ENCODE measurements at regions not wholly inside any gene's neighbourhood (a gene's known extent, or its start where the extent isn't known, plus 50 kb on each side); places are given as distances from the start of the nearest gene placed in this dataset.

GRCh38 chr2:116109471-116109870 is 1667.0 kb downstream of the DPP10 start:
- H3K4me3 ChIP-seq: no peak overlapping the region
- H4K20me1 ChIP-seq: no peaks in the 10 kb centered on the region
- no peaks in the 10 kb centered on the region for H3K9me3 ChIP-seq
- H3K4me2 ChIP-seq: no peak overlapping the region
- H3K9ac ChIP-seq: no peak overlapping the region
- H3K27me3 ChIP-seq: no peaks in the 10 kb centered on the region
- no peak for TF ChIP-seq Cebpa-rat (IDR thresholded peaks at IDR 0.05)
- no peaks in the 10 kb centered on the region for H3K4me1 ChIP-seq
- H3K36me3 ChIP-seq: no peaks in the 10 kb centered on the region
- no peak overlapping the region for H3K27ac ChIP-seq

GRCh38 chr2:116117845-116118244 is 1675.4 kb downstream of the DPP10 start:
- Histone ChIP-seq H3K27me3 (no peaks in the 10 kb centered on the region), H4K20me1 (no peaks in the 10 kb centered on the region), H3K4me3 (no peak overlapping the region), H3K4me2 (no peak overlapping the region), H3K4me1 (no peaks in the 10 kb centered on the region), H3K9ac (no peak overlapping the region), H3K9me3 (no peaks in the 10 kb centered on the region), H3K36me3 (no peaks in the 10 kb centered on the region), H3K27ac (no peak overlapping the region)
- TF ChIP-seq Cebpa-rat (IDR thresholded peaks at IDR 0.05): no peak

- Histone ChIP-seq H3K4me3 (no peak overlapping the region), H3K9ac (no peak overlapping the region), H3K4me2 (no peak overlapping the region), H3K36me3 (no peaks in the 10 kb centered on the region), H3K9me3 (no peaks in the 10 kb centered on the region), H3K27ac (no peak overlapping the region), H4K20me1 (no peaks in the 10 kb centered on the region), H3K4me1 (no peaks in the 10 kb centered on the region), H3K27me3 (no peaks in the 10 kb centered on the region)
- TF ChIP-seq Cebpa-rat (IDR thresholded peaks at IDR 0.05): no peak
Observed at GRCh38 chr2:116132833-116133232, 1681.7 kb upstream of the DDX18 start.

GRCh38 chr2:116133381-116133942 is 1681.0 kb upstream of the DDX18 start:
- Histone ChIP-seq H3K4me2 (no peak overlapping the region), H4K20me1 (no peaks in the 10 kb centered on the region), H3K36me3 (no peaks in the 10 kb centered on the region), H3K9me3 (no peaks in the 10 kb centered on the region), H3K4me3 (no peak overlapping the region), H3K27ac (no peak overlapping the region), H3K9ac (no peak overlapping the region), H3K27me3 (no peaks in the 10 kb centered on the region), H3K4me1 (no peaks in the 10 kb centered on the region)
- TF ChIP-seq Cebpa-rat (IDR thresholded peaks at IDR 0.05): no peak

- no peaks in the 10 kb centered on the region for H3K27me3 ChIP-seq
- no peaks in the 10 kb centered on the region for H3K36me3 ChIP-seq
- H3K27ac ChIP-seq: no peak overlapping the region
- no peak overlapping the region for H3K4me2 ChIP-seq
- no peaks in the 10 kb centered on the region for H4K20me1 ChIP-seq
- TF ChIP-seq Cebpa-rat (IDR thresholded peaks at IDR 0.05): no peak
- H3K9ac ChIP-seq: no peak overlapping the region
- no peak overlapping the region for H3K4me3 ChIP-seq
- H3K4me1 ChIP-seq: no peaks in the 10 kb centered on the region
- no peaks in the 10 kb centered on the region for H3K9me3 ChIP-seq
Observed at GRCh38 chr2:116141891-116142474, 1672.5 kb upstream of the DDX18 start.

DNA sequence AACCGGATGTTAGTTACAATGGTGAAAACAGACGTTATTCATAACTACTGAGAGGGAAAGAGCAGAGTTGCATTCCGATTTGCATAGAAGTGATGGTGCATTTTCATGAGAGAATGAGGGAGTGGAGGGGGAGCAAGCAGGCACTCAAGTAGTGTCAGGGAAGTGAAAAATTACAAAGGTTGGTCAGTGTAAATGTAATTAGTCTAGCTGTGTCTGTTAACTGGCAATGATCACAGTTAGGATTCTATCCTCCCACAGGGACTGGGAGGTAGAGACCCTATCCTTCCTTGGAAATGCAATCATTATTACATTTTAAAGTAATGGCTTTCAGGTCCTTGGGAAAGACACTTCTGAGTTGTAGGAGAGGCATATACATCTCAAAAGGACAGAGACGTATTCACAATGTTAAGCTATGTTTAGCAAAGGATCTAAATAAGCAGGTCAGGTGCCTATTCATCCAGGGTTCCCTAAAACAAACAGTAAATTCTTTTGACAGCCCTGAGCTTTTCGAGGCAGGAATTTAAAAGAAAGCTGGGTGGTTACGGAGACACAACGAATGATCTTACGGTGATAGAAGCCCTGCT is 1671.8 kb upstream of the DDX18 start:
- Histone ChIP-seq H3K9me3 (no peaks in the 10 kb centered on the region), H3K36me3 (no peaks in the 10 kb centered on the region), H3K4me1 (no peaks in the 10 kb centered on the region), H3K27me3 (no peaks in the 10 kb centered on the region), H3K4me2 (no peak overlapping the region), H4K20me1 (no peaks in the 10 kb centered on the region), H3K9ac (no peak overlapping the region), H3K4me3 (no peak overlapping the region), H3K27ac (no peak overlapping the region)
- no peak for TF ChIP-seq Cebpa-rat (IDR thresholded peaks at IDR 0.05)

GRCh38 chr2:116145031-116145430 is 1669.5 kb upstream of the DDX18 start:
- Histone ChIP-seq H3K27ac (no peak overlapping the region), H4K20me1 (no peaks in the 10 kb centered on the region), H3K4me2 (no peak overlapping the region), H3K36me3 (no peaks in the 10 kb centered on the region), H3K4me1 (no peaks in the 10 kb centered on the region), H3K4me3 (no peak overlapping the region), H3K9ac (no peak overlapping the region), H3K9me3 (no peaks in the 10 kb centered on the region), H3K27me3 (no peaks in the 10 kb centered on the region)
- TF ChIP-seq Cebpa-rat (IDR thresholded peaks at IDR 0.05): no peak

GRCh38 chr2:116148361-116148760 is 1666.1 kb upstream of the DDX18 start:
- H3K27me3 ChIP-seq: no peaks in the 10 kb centered on the region
- H3K36me3 ChIP-seq: no peaks in the 10 kb centered on the region
- no peak overlapping the region for H3K4me3 ChIP-seq
- H3K4me1 ChIP-seq: no peaks in the 10 kb centered on the region
- no peak for TF ChIP-seq Cebpa-rat (IDR thresholded peaks at IDR 0.05)
- no peaks in the 10 kb centered on the region for H4K20me1 ChIP-seq
- no peak overlapping the region for H3K4me2 ChIP-seq
- no peak overlapping the region for H3K9ac ChIP-seq
- no peaks in the 10 kb centered on the region for H3K9me3 ChIP-seq
- no peak overlapping the region for H3K27ac ChIP-seq

DNA sequence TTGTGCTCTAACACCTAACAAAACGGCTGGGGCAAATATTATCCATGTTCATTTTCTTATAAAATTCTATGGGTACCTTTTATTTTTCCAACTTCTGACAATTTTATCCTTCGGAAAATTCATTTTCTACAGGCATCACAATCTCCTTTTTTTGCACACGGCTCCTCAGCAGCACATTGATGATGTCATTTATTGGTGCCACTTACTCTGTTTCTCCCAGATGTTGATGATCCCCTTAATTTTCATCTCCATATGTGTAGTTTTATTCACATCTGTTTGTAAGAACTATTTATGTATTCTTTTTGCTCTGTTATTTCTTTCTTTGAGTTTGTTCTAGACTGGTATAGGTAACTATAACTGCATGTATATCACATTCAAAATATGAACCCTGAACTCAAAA is 1660.8 kb upstream of the DDX18 start:
- no peak overlapping the region for H3K9ac ChIP-seq
- H3K9me3 ChIP-seq: no peaks in the 10 kb centered on the region
- H3K27me3 ChIP-seq: no peaks in the 10 kb centered on the region
- H3K27ac ChIP-seq: no peak overlapping the region
- H3K4me1 ChIP-seq: no peaks in the 10 kb centered on the region
- TF ChIP-seq Cebpa-rat (IDR thresholded peaks at IDR 0.05): no peak
- no peak overlapping the region for H3K4me2 ChIP-seq
- no peak overlapping the region for H3K4me3 ChIP-seq
- H3K36me3 ChIP-seq: no peaks in the 10 kb centered on the region
- no peaks in the 10 kb centered on the region for H4K20me1 ChIP-seq

- H3K4me1 ChIP-seq: no peaks in the 10 kb centered on the region
- no peaks in the 10 kb centered on the region for H3K36me3 ChIP-seq
- H3K27ac ChIP-seq: no peak overlapping the region
- H3K27me3 ChIP-seq: no peaks in the 10 kb centered on the region
- no peak overlapping the region for H3K9ac ChIP-seq
- no peak overlapping the region for H3K4me2 ChIP-seq
- no peaks in the 10 kb centered on the region for H4K20me1 ChIP-seq
- no peak for TF ChIP-seq Cebpa-rat (IDR thresholded peaks at IDR 0.05)
- peaks cover 31% of the 10 kb centered on the region for H3K9me3 ChIP-seq
- H3K4me3 ChIP-seq: no peak overlapping the region
Observed at GRCh38 chr2:116160657-116161056, 1653.8 kb upstream of the DDX18 start.

Measured in BLaER1 (cell line).